ENCODE measurements at regions not wholly inside any gene's neighbourhood (a gene's known extent, or its start where the extent isn't known, plus 50 kb on each side); places are given as distances from the start of the nearest gene placed in this dataset.

- Histone ChIP-seq H3K9me3 (replicated peaks; ENCODE audit: control insufficient read depth, insufficient read depth, low read length) (no peaks in the 10 kb centered on the region), H3K36me3 (ENCODE audit: control insufficient read depth in 2 of 2, extremely low read depth in 1 of 2, insufficient read depth in 2 of 2, low read length in 2 of 2) (no peaks in the 10 kb centered on the region), H3K9me1 (replicated peaks; ENCODE audit: control insufficient read depth, extremely low read depth, insufficient read depth, low read length) (no peaks in the 10 kb centered on the region), H3K9ac (replicated peaks; ENCODE audit: extremely low read depth, insufficient read depth, low read length) (no peak overlapping the region), H3K4me3 (replicated peaks in 1 of 3; ENCODE audit: insufficient read depth in 1 of 3, low read depth in 1 of 3, low read length in 3 of 3) (no peak overlapping the region), H3K27me3 (ENCODE audit: control insufficient read depth in 2 of 2, insufficient read depth in 2 of 2, low read length in 2 of 2) (no peaks in the 10 kb centered on the region), H3K4me2 (ENCODE audit: insufficient read depth, low read length) (no peak overlapping the region), H3K27ac (ENCODE audit: insufficient read depth, low read depth, low read length) (no peak overlapping the region), H3K79me2 (ENCODE audit: control insufficient read depth, insufficient read depth, low read length) (no peaks in the 10 kb centered on the region), H4K20me1 (replicated peaks; ENCODE audit: control insufficient read depth, extremely low read depth, insufficient read depth, low read length) (no peaks in the 10 kb centered on the region), H3K4me1 (ENCODE audit: control insufficient read depth, extremely low read depth, insufficient read depth, low read length) (no peaks in the 10 kb centered on the region), H2AFZ (ENCODE audit: low read depth, low read length) (no peak overlapping the region)
- ChIA-PET POLR2A (no interaction called here), CTCF (no interaction called here)
- dilution Hi-C loops (cut with MboI; ENCODE audit: extremely low pct_ligation_motif_present, low sequenced_read_pairs): no loop called here
- BruUV-seq (replicated peaks): no TSS peak
- DNase-seq (ENCODE audit: low read depth, low spot score) (no peak), FAIRE-seq (no peak)
- TF ChIP-seq POLR2AphosphoS5 (IDR thresholded peaks at IDR 0.05; ENCODE audit: insufficient read depth, low read depth, low read length): no peak
- TF ChIP-seq, protein P1, sequence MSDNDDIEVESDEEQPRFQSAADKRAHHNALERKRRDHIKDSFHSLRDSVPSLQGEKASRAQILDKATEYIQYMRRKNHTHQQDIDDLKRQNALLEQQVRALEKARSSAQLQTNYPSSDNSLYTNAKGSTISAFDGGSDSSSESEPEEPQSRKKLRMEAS (IDR thresholded peaks at IDR 0.05; ENCODE audit: insufficient read depth, insufficient read length): no peak
- no peak for TF ChIP-seq POLR2A (IDR thresholded peaks at IDR 0.05; ENCODE audit: low read depth, low read length)
- no peak for TF ChIP-seq EZH2 (IDR thresholded peaks at IDR 0.05; ENCODE audit: borderline replicate concordance, low read depth, low read length, severe bottlenecking)
- TF ChIP-seq MYC (IDR thresholded peaks at IDR 0.05; ENCODE audit: low read depth, low read length): no peak
- no peak for TF ChIP-seq CTCF (IDR thresholded peaks at IDR 0.05; ENCODE audit: extremely low read depth in 1 of 2, insufficient read depth in 1 of 2, low read depth in 1 of 2, low read length in 2 of 2)
- no peak for TF ChIP-seq JUN (IDR thresholded peaks at IDR 0.05; ENCODE audit: borderline replicate concordance, insufficient read depth, insufficient read length, low read depth)
- intact Hi-C loops (cut with micrococcal nuclease): no loop called here
These were observed 598.4 kb upstream of the SOX9 start for GRCh38 chr17:71522383-71522782.

- Histone ChIP-seq H2AFZ (ENCODE audit: low read depth, low read length) (no peak overlapping the region), H3K4me1 (ENCODE audit: control insufficient read depth, extremely low read depth, insufficient read depth, low read length) (no peaks in the 10 kb centered on the region), H3K4me3 (replicated peaks in 1 of 3; ENCODE audit: insufficient read depth in 1 of 3, low read depth in 1 of 3, low read length in 3 of 3) (no peak overlapping the region), H3K4me2 (ENCODE audit: insufficient read depth, low read length) (no peak overlapping the region), H3K79me2 (ENCODE audit: control insufficient read depth, insufficient read depth, low read length) (no peaks in the 10 kb centered on the region), H3K27ac (ENCODE audit: insufficient read depth, low read depth, low read length) (no peak overlapping the region), H3K9ac (replicated peaks; ENCODE audit: extremely low read depth, insufficient read depth, low read length) (no peak overlapping the region), H3K9me3 (replicated peaks; ENCODE audit: control insufficient read depth, insufficient read depth, low read length) (peaks cover 1% of the 10 kb centered on the region), H3K9me1 (replicated peaks; ENCODE audit: control insufficient read depth, extremely low read depth, insufficient read depth, low read length) (no peaks in the 10 kb centered on the region), H3K36me3 (ENCODE audit: control insufficient read depth in 2 of 2, extremely low read depth in 1 of 2, insufficient read depth in 2 of 2, low read length in 2 of 2) (no peaks in the 10 kb centered on the region), H4K20me1 (replicated peaks; ENCODE audit: control insufficient read depth, extremely low read depth, insufficient read depth, low read length) (no peaks in the 10 kb centered on the region), H3K27me3 (ENCODE audit: control insufficient read depth in 2 of 2, insufficient read depth in 2 of 2, low read length in 2 of 2) (no peaks in the 10 kb centered on the region)
- intact Hi-C loops (cut with micrococcal nuclease): no loop called here
- FAIRE-seq (no peak), DNase-seq (ENCODE audit: low read depth, low spot score) (no peak)
- ChIA-PET CTCF (no interaction called here), POLR2A (no interaction called here)
- TF ChIP-seq MYC (IDR thresholded peaks at IDR 0.05; ENCODE audit: low read depth, low read length) (no peak), FOS (IDR thresholded peaks at IDR 0.05; ENCODE audit: borderline replicate concordance, insufficient read depth, low read length) (no peak), EZH2 (IDR thresholded peaks at IDR 0.05; ENCODE audit: borderline replicate concordance, low read depth, low read length, severe bottlenecking) (no peak), POLR2A (IDR thresholded peaks at IDR 0.05; ENCODE audit: low read depth, low read length) (no peak), POLR2AphosphoS5 (IDR thresholded peaks at IDR 0.05; ENCODE audit: insufficient read depth, low read depth, low read length) (no peak), CTCF (IDR thresholded peaks at IDR 0.05; ENCODE audit: extremely low read depth in 1 of 2, insufficient read depth in 1 of 2, low read depth in 1 of 2, low read length in 2 of 2) (no peak), GATA2 (IDR thresholded peaks at IDR 0.05; ENCODE audit: insufficient read depth, insufficient read length, low read depth, low read length) (no peak), JUN (IDR thresholded peaks at IDR 0.05; ENCODE audit: borderline replicate concordance, insufficient read depth, insufficient read length, low read depth) (no peak)
- TF ChIP-seq, protein P1 (IDR thresholded peaks at IDR 0.05; ENCODE audit: insufficient read depth, insufficient read length): no peak
- dilution Hi-C loops (cut with MboI; ENCODE audit: extremely low pct_ligation_motif_present, low sequenced_read_pairs): no loop called here
- no TSS peak for BruUV-seq (replicated peaks)
These were observed 593.5 kb upstream of the SOX9 start for GRCh38 chr17:71527311-71527710.

Measured in endothelial cell of umbilical vein (primary cell).